GM04504 (cell line): ENCODE measurements at regions not wholly inside any gene's neighbourhood (a gene's known extent, or its start where the extent isn't known, plus 50 kb on each side); places are given as distances from the start of the nearest gene placed in this dataset.

Source experiments
- DNase-seq: peaks from one replicate; pipeline ENCODE4 v3.0.0-alpha.2; 2012; ENCODE audit warnings: low read depth

DNA sequence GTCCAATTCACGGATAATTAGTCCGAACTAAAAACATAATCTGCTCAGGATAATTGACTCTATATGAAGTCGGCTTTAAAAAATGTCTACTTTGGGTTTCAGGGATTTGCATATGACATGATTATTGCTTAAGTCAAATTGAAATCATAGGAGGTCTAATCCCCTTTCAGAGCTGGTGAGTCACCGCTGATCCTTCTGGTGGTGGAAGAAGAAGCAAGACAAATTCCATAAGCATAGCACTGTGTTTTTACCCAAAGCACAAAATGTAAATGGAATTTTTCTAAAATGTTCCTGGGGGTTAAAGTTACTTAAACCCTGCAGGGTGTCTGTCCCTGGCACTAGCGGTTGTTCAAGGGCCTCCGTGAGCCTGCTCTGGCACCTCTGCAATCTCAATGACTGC is 460.2 kb downstream of the LRATD1 start:
- DNase-seq, result no peak

DNA sequence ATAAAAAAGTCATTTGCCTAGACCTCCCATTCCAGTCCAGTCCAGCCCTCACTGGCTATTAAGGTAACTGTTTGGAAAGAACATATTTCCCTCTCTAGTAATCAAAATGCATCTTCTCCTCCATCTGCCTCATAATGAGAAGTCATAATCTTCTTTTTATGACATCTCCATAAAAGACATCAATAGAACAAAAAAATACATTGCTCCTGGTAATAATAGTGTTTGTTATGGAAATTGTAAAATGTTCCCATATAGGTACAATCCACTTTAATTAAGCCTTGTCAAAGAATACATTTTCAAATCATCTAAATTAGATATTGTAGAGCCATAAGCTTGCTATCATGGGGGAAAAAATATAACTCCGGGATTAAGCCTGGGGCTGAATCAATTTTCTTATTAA is 461.6 kb downstream of the LRATD1 start:
- no peak for DNase-seq

DNA sequence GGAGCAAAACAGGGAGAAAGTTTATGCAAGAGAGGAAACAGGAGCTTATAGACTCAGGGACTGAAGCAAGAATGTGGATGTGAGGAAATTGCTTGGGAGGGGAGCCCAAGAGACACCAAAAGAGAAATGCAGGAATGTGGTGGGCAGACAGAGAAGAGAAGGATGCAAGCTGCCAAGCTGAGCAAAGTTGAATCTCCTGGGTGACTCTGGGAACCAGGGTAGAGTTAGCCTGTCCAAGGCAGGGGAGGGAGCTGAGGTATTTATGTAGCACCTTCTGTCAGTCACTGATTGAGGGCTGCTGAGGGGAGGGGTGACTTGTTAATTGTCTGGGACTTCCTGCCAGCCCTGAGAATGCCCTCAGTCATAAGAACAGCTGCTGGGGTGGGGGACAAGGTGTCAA is 464.3 kb downstream of the NBAS start:
- no peak for DNase-seq

DNA sequence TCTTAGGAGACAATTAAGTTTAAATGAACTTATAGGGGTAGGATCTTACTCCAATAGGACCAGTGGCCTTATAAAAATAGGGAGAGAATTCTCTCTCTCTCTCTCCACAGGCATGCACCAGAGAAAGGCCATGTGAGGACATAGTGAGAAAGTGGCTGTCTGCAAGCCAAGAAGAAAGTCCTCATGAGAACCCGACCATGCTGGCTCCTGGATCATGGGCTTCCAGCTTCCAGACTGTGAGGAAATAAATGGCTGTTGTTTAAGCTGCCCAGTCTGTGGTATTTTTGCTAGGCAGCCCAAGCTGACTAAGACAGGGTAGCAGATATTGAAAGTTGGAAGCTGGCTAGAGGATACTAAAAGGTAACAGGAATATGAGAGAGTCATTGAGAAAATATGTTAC is 454.0 kb downstream of the NBAS start:
- no peak for DNase-seq

DNA sequence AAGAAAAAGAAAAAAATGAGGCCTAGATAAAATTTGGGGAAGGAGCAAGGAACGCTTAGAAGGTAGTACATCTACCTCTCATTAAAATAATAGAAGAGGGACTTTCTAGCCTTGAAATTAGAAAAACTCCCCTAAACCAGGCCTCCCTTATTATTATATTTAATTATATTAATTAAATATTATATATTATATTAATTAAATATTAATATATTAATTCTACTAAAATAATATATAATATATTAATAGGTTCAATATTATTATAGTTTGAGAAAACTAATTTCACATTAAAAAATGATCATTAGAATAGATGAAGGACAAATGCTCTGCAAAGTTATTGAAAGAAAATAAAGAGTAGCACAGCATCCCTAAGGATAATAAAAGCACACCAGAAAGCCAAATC is 449.4 kb downstream of the NBAS start:
- DNase-seq, result no peak

DNA sequence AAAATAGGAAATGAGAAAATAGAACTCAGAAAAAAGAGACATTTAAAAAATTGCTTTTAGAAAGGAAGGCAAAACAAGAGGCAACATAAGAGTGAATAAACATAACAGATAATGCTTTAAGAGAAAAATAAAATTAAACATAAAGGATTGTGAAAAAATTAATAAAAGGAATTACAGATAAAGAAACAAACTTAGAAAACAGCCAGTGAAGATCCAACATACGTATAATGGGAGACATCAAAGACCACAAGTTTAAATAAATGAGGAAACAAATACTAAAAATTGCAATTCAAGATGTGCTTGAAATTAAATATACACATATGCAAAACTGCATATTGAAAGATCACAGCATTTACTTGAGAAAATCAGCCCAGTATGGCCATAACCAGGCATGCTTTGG is 448.9 kb downstream of the NBAS start:
- DNase-seq, result no peak

DNA sequence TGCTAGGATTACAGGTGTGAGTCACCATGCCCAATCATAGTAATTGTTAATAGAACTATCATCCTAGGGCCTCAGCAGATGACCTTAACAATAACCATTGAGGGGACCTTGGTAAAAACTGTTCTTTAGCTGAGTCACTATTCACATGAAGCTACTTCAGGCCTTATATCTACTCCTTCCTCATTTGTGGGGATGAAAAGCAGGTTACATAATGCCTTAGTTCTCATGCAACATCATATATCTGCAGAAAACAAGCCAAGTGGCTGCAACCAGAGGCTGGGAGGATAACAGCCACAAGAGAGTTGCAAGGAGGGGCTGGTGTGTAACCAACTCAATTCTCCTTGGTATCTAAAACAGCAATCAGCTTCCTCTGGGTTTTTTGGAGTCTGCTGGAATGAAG is 445.4 kb downstream of the NBAS start:
- no peak for DNase-seq

DNA sequence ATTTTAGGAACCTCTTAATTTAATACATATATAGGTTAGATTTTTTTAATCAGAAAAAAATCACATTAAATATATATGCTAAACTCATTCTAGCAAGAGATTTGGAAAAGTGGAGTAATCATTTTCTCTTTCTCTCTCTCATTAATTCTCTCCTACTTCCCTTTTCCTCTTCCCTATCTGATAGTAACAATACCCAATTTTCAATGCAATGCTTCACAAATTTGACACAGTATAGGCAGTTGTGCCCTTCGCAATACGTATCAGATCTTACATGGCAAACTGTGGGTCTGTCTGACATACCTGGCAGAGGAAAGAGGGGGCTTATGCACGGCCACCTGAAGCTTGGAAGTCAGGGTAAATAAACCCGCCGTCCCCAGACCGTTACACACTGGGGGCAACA is 444.3 kb downstream of the NBAS start:
- DNase-seq, result no peak
